Neutrophil (primary cell): ENCODE measurements at regions not wholly inside any gene's neighbourhood (a gene's known extent, or its start where the extent isn't known, plus 50 kb on each side); places are given as distances from the start of the nearest gene placed in this dataset.

Experiments
- H3K27ac ChIP-seq: fragments of 200-600 bp; sonication (generic); 2 replicates; pipeline ENCODE4 v1.5.1; 2016; ENCODE audit warnings: mild to moderate bottlenecking, moderate library complexity
- H3K27me3 ChIP-seq: fragments of 200-600 bp; sonication (generic); 2 replicates; pipeline ENCODE4 v1.6.0; 2016; ENCODE audit warnings: mild to moderate bottlenecking
- H3K36me3 ChIP-seq: fragments of 200-600 bp; sonication (generic); 2 replicates; pipeline ENCODE4 v1.5.1; 2017
- H3K4me1 ChIP-seq, 2 experiments: fragments of 200-600 bp in 1 of 2; sonication (generic) in 1 of 2; 1 replicate in 1 of 2; 2 replicates in 1 of 2; pipeline versions ENCODE4 v1.5.1 to v1.6.1; 2013 to 2016; ENCODE audit warnings: low read depth in 1 of 2, low read length in 1 of 2, mild to moderate bottlenecking in 1 of 2, moderate library complexity in 1 of 2; ENCODE audit not compliant: control insufficient read depth in 1 of 2, insufficient read depth in 1 of 2
- H3K4me3 ChIP-seq, 2 experiments: fragments of 200-600 bp in 1 of 2; sonication (generic) in 1 of 2; 1 replicate in 1 of 2; 2 replicates in 1 of 2; pipeline ENCODE4 v1.5.1; 2013 to 2016; ENCODE audit warnings: low read depth in 1 of 2, low read length in 1 of 2, mild to moderate bottlenecking in 1 of 2, moderate library complexity in 1 of 2
- H3K9me3 ChIP-seq: fragments of 200-600 bp; sonication (generic); 2 replicates; pipeline ENCODE4 v1.5.1; 2016
- TF ChIP-seq, protein P1 (sequence below): fragments of 200-600 bp; sonication (generic); IDR thresholded peaks from 2 replicates; pipeline ENCODE4 v1.5.1; 2016; ENCODE audit warnings: antibody characterized with exemption

DNA sequence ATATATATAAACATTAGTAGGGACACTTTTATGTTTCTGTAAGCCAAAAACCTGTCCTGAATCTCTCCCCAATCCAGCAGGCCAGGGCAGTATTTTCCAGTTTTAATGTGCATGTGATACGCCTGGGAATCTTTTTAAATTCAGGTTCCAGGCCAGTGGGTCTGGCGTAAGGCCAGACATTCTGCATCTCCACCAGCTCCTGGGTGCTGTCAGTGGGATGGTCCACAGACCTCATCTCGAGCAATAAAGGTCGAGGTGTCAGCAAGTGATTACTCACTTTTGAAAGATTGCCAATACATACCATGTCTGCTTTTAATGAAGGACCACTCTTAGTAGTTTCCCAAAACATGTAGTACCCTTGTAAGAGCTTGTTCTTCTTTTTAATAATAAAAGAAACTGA is 189.9 kb upstream of the SH3BP4 start:
- no peak overlapping the region for H3K4me3 ChIP-seq
- TF ChIP-seq, protein P1, sequence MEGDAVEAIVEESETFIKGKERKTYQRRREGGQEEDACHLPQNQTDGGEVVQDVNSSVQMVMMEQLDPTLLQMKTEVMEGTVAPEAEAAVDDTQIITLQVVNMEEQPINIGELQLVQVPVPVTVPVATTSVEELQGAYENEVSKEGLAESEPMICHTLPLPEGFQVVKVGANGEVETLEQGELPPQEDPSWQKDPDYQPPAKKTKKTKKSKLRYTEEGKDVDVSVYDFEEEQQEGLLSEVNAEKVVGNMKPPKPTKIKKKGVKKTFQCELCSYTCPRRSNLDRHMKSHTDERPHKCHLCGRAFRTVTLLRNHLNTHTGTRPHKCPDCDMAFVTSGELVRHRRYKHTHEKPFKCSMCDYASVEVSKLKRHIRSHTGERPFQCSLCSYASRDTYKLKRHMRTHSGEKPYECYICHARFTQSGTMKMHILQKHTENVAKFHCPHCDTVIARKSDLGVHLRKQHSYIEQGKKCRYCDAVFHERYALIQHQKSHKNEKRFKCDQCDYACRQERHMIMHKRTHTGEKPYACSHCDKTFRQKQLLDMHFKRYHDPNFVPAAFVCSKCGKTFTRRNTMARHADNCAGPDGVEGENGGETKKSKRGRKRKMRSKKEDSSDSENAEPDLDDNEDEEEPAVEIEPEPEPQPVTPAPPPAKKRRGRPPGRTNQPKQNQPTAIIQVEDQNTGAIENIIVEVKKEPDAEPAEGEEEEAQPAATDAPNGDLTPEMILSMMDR: no peak
- no peak overlapping the region for H3K27ac ChIP-seq
- no peaks in the 10 kb centered on the region for H3K9me3 ChIP-seq
- no peaks in the 10 kb centered on the region for H3K4me1 ChIP-seq
- H3K27me3 ChIP-seq: no peaks in the 10 kb centered on the region
- no peaks in the 10 kb centered on the region for H3K36me3 ChIP-seq

DNA sequence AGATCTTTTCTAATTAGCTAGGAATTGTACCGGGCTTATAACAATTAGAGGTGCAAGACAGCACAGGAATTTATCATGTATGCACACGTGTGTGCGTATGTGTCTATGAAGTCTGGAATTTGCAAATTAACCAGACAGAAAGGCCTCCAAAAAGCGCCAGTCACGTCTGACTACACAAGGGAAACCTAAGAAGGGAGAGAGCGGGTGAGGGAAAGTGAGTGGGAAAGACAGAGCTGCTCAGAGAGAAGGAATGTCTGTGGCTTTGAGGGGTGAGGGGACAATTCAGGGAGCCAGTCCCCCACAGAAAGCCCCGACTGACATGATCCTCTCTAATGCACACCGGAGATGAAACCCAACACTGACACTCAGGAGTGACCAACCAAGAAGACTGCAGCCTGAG is 197.7 kb upstream of the SH3BP4 start:
- Histone ChIP-seq H3K9me3 (no peaks in the 10 kb centered on the region), H3K36me3 (no peaks in the 10 kb centered on the region), H3K27ac (no peak overlapping the region), H3K4me3 (no peak overlapping the region), H3K27me3 (no peaks in the 10 kb centered on the region), H3K4me1 (no peaks in the 10 kb centered on the region)
- TF ChIP-seq, protein P1: no peak

DNA sequence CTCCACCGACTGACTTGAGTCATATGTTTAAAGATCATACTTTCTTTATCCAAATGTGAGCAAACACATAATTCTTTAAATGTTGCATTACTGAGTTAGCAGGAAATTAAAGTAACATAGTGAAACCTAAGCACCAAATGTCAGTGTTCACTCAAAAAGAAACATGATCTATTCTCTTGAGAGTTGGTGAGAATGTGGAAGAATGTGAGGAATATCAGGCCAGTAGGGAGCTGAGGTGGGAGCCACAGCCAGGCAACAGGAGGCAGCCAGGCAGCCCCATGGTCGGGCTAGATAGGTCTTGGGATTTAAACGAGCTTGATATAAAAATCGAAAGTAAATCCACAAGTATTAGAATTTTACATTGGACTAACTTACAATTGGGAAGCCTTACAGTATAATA is 198.1 kb upstream of the SH3BP4 start:
- Histone ChIP-seq H3K27me3 (no peaks in the 10 kb centered on the region), H3K27ac (no peak overlapping the region), H3K9me3 (no peaks in the 10 kb centered on the region), H3K4me3 (no peak overlapping the region), H3K4me1 (no peaks in the 10 kb centered on the region), H3K36me3 (no peaks in the 10 kb centered on the region)
- TF ChIP-seq, protein P1: no peak

DNA sequence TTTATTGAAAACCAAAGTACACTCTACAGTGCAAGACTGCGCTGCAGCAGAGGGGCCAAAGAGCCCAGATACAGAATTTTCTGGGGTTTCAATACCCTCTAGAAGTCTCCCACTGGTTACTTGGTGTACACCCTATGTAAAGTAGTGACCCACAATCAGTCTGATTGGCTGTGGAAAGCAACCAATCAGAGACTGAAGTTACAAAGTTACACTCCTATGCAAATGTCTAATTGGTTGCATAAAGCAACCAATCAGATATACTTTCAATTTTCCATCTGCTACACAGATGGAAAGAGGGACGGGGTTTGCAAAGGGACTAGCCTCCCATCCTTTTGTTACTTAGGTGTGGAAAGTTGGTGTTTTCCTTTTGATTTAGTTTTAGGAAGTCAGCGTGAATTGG is 198.9 kb upstream of the SH3BP4 start:
- TF ChIP-seq, protein P1: no peak
- H3K4me3 ChIP-seq: no peak overlapping the region
- no peaks in the 10 kb centered on the region for H3K9me3 ChIP-seq
- H3K27ac ChIP-seq: no peak overlapping the region
- no peaks in the 10 kb centered on the region for H3K27me3 ChIP-seq
- H3K4me1 ChIP-seq: no peaks in the 10 kb centered on the region
- H3K36me3 ChIP-seq: no peaks in the 10 kb centered on the region

DNA sequence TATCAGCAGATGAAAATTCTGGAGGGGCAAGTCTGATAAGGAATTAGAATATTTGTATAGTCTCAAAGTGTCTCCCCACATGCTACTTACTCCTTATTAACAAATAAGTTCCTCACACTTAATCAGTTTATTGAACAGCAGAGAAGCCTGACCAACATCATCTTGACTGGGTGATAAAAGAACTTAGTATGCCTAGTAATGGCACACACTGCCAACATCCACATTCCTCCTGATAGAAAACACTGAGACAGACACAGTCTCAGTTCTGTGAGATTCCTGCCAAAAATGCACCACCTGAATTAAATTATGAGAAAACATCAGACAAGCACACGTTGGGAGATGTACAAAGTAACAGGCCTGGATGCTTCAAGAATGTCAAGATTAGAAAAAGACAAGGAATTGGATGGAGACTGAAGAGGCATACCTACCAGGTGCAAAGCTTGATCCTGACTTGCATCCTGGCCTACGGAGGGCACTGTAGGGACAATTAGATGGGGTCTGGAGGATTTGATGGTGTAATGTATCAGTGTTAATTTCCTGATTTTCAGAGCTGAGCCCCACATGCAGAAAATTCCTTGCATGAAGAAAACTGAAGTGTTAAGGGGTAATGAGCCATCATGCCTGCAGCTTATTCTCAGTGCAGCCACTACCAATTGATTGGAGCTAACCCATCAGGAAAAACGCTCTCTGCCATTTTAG is 200.4 kb upstream of the SH3BP4 start:
- Histone ChIP-seq H3K27ac (no peak overlapping the region), H3K27me3 (no peaks in the 10 kb centered on the region), H3K36me3 (no peaks in the 10 kb centered on the region), H3K4me3 (no peak overlapping the region), H3K4me1 (no peaks in the 10 kb centered on the region), H3K9me3 (no peaks in the 10 kb centered on the region)
- TF ChIP-seq, protein P1: no peak
